ENCODE measurements at regions not wholly inside any gene's neighbourhood (a gene's known extent, or its start where the extent isn't known, plus 50 kb on each side); places are given as distances from the start of the nearest gene placed in this dataset.

DNA sequence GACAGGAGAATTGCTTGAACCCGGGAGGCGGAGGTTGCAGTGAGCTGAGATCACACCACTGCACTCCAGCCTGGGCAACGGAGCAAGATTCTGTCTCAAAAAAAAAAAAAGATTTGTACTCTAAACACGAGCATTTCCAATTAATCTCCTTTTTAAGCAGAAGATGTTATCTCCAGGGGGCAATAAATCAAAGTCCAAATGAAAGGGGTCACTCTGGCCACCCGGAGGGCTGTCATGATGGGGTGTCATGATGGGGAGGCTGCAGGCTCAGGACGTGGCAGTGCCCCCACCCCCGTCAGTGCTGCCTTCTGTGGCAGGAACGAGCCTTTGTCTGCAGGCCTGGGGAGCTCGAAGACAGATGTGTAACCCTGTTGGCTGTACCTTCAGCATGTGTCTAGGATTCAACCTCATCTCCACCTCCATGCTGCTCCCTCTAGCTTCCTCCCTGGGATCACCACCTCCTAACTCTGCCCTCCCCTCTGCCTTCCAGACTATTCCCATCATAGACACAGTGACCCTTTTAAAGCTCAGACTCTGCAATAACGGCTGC is 76.9 kb upstream of the YWHAQ start:
- intact Hi-C loops (cut with DNase I) = no loop called here
- ATAC-seq = no peak
- no peaks in the 10 kb centered on the region for H3K36me3 ChIP-seq
- H3K27ac ChIP-seq = no peak overlapping the region
- H3K27me3 ChIP-seq = no peaks in the 10 kb centered on the region
- 87 to 90% methylated on average over 10 of the region's 10 CpGs for WGBS, 2 donors
- H3K9me3 ChIP-seq = peaks cover 0 to 7% (median 0%) of the 10 kb centered on the region in 11 donors
- no peak overlapping the region for H3K4me3 ChIP-seq
- H3K4me1 ChIP-seq = peaks cover 0 to 19% (median 0%) of the 10 kb centered on the region in 9 donors
- TF ChIP-seq, protein P1, sequence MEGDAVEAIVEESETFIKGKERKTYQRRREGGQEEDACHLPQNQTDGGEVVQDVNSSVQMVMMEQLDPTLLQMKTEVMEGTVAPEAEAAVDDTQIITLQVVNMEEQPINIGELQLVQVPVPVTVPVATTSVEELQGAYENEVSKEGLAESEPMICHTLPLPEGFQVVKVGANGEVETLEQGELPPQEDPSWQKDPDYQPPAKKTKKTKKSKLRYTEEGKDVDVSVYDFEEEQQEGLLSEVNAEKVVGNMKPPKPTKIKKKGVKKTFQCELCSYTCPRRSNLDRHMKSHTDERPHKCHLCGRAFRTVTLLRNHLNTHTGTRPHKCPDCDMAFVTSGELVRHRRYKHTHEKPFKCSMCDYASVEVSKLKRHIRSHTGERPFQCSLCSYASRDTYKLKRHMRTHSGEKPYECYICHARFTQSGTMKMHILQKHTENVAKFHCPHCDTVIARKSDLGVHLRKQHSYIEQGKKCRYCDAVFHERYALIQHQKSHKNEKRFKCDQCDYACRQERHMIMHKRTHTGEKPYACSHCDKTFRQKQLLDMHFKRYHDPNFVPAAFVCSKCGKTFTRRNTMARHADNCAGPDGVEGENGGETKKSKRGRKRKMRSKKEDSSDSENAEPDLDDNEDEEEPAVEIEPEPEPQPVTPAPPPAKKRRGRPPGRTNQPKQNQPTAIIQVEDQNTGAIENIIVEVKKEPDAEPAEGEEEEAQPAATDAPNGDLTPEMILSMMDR (IDR thresholded peaks at IDR 0.05) = no peak
- DNase-seq = no peak

DNA sequence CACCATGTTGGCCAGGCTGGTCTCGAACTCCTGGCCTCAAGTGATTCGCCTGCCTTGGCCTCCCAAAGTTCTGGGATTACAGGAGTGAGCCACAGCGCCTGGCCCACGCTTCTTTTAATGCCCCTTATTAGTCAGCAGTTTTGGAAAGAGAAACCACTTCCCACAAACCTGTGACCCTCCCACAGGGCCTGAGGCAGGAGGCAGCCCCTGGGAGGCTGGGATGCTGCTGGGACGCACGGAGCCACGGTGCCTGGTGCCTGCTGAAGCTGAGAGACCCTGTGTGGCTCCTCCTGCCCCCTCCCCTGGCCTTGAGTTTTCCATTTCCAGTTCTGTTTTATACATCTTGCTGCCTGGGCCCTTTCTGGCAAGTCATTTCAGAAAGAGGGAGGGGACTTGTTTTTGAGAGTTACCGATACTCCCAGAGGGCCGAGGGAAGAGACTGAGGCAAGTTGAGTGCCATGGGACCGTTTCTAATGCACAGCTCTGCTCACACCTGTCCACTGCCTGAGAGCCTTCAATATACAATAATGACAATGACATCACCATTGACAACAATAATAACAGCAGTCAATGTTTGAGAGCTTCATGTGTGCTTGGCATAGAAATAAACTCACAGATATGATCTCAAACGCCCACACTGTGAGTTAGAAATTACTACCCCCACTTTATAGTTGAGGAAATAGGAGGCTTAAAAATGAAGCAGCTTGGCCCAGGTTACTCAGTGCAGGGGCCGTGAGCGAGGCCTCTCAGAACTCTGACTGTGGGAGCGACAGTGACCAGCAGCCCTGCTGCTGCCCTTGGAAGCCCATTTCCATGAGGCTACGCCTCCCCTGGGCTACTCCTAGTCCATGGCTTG is 78.1 kb upstream of the YWHAQ start:
- H3K9me3 ChIP-seq = peaks cover 0 to 7% (median 0%) of the 10 kb centered on the region in 11 donors
- ATAC-seq = no peak
- no peaks in the 10 kb centered on the region for H3K27me3 ChIP-seq
- H3K27ac ChIP-seq = no peak overlapping the region
- WGBS, 2 donors = 86 to 88% methylated on average over 15 of the region's 15 CpGs
- TF ChIP-seq, protein P1 (IDR thresholded peaks at IDR 0.05) = no peak
- H3K4me3 ChIP-seq = no peak overlapping the region
- DNase-seq = no peak
- H3K36me3 ChIP-seq = no peaks in the 10 kb centered on the region
- H3K4me1 ChIP-seq = peaks cover 0 to 8% (median 0%) of the 10 kb centered on the region in 9 donors
- intact Hi-C loops (cut with DNase I) = no loop called here

DNA sequence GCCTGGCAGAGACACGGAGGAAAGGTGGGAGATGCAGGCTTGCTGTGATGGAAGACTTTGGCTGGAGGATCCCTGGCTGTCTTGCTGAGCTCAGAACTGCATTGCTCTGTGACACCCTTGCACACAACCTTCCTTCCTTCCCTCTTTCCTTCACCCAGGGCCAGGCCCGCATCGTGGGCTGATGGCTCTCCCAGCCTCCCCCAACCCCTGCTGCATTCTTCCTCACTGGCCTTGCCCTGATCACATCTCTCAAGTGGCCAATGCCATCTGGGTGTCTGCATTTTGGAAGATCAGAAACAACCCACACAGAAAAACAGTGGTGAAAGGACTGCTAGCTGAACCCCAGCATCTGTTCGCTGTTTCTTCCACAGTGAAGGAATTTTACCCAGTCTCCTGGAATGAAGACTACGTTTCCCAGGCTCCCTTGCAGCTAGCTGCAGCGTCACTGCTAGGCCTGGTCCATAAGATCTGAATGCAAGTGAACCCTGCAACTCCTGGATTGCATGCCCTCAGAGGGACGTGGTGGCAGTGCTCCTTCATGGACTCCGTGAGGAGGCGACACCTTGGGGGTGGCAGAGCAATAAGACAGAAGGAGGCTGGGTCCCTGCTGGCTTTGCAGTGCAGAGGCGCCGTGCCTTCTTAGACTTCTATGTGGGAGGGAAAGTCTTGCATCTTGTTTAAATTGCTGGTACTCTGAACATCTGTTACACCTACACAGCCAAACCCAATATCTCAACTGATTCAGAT is 78.9 kb upstream of the YWHAQ start:
- Histone ChIP-seq H3K27ac (no peak overlapping the region), H3K4me1 (peaks cover 0 to 5% (median 0%) of the 10 kb centered on the region in 9 donors), H3K27me3 (no peaks in the 10 kb centered on the region), H3K4me3 (no peak overlapping the region), H3K36me3 (no peaks in the 10 kb centered on the region), H3K9me3 (peaks cover 0 to 7% (median 0%) of the 10 kb centered on the region in 11 donors)
- intact Hi-C loops (cut with DNase I) = no loop called here
- DNase-seq = no peak
- no peak for ATAC-seq
- TF ChIP-seq, protein P1 (IDR thresholded peaks at IDR 0.05) = no peak
- 88 to 95% methylated on average over 11 of the region's 11 CpGs for WGBS, 2 donors

DNA sequence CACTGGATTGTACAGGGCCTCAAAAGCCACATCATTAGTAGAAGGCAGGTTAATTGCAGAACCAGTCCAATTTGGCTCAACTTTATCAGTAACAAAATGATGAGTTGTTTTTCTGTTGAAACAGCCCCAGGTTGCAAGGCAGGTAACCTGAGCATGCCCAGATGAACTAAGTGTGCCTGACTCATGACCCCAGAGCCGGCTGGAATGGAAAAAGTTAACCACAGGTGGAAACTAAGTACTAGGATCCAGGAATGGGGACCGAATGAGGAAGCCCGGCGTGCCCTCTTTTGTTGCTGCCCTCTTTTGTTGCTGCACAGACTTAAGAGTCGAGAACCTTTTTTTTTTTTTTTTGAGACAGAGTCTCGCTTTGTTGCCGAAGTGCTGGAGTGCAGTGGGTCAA is 79.5 kb upstream of the YWHAQ start:
- TF ChIP-seq, protein P1 (IDR thresholded peaks at IDR 0.05) = no peak
- H3K27ac ChIP-seq = no peak overlapping the region
- no peak overlapping the region for H3K4me3 ChIP-seq
- ATAC-seq = no peak
- H3K27me3 ChIP-seq = no peaks in the 10 kb centered on the region
- no peaks in the 10 kb centered on the region for H3K36me3 ChIP-seq
- no peak for DNase-seq
- 93 to 95% methylated on average over 7 of the region's 7 CpGs for WGBS, 2 donors
- H3K4me1 ChIP-seq = peaks cover 0 to 5% (median 0%) of the 10 kb centered on the region in 9 donors
- intact Hi-C loops (cut with DNase I) = no loop called here
- peaks cover 0 to 7% (median 0%) of the 10 kb centered on the region in 11 donors for H3K9me3 ChIP-seq
